Ovary (tissue), 7 donors: ENCODE measurements at regions not wholly inside any gene's neighbourhood (a gene's known extent, or its start where the extent isn't known, plus 50 kb on each side); places are given as distances from the start of the nearest gene placed in this dataset.

ENCODE experiments used
- DNase-seq, 5 donors: peaks; one replicate each; pipeline ENCODE4 v3.0.0-alpha.2; 2019 to 2020
- H3K27ac ChIP-seq, 2 donors: fragments of 200-600 bp; one replicate each; pipeline versions ENCODE4 v1.5.1 to v1.8.0; 2019 to 2022
- H3K27me3 ChIP-seq: fragments of 200-600 bp; one replicate; pipeline ENCODE4 v1.8.0; 2022
- H3K36me3 ChIP-seq: fragments of 200-600 bp; sonication (generic); one replicate; pipeline ENCODE4 v1.5.1; 2019
- H3K4me1 ChIP-seq: one replicate; pipeline ENCODE4 v1.8.1; 2013; ENCODE audit warnings: mild to moderate bottlenecking, moderate library complexity; ENCODE audit not compliant: insufficient read depth
- H3K4me3 ChIP-seq: fragments of 200-600 bp; sonication (generic); one replicate; pipeline ENCODE4 v1.5.1; 2017
- H3K9me3 ChIP-seq, 2 donors: fragments of 200-600 bp in 1 of 2; sonication (generic) in 1 of 2; one replicate each; pipeline versions ENCODE4 v1.5.1 to v1.8.1; 2013 to 2019; ENCODE audit warnings: mild to moderate bottlenecking in 1 of 2, moderate library complexity in 1 of 2
- EP300 ChIP-seq: sonication (generic); formaldehyde crosslinking; IDR thresholded peaks from one replicate; pipeline ENCODE4 v1.6.1; 2017; ENCODE audit warnings: antibody characterized with exemption
- POLR2A ChIP-seq: fragments of 450-650 bp; IDR thresholded peaks from one replicate; pipeline ENCODE4 v1.6.1; 2017; ENCODE audit warnings: antibody characterized with exemption, mild to moderate bottlenecking, moderate library complexity
- WGBS, 3 donors: extraction: QIAGEN DNeasy Blood & Tissue Kit in 1 of 3; methylation state at CpG; one replicate each; pipeline versions ENCODE4 v1.1.5 to v1.1.7; 2013 to 2017; 5-methylcytosine and 5-hydroxymethylcytosine counted together
- intact Hi-C, 4 donors: fragments of 100-400 bp; cut with DNase I; formaldehyde crosslinking; loops; one replicate each; pipeline versions ENCODE4 v1.11.0 to v1.15.1; 2022 to 2023
- TF ChIP-seq, protein P1 (sequence below), 3 donors: fragments of 450-650 bp in 2 of 3; fragments of 200-600 bp in 1 of 3; IDR thresholded peaks; one replicate each; pipeline versions ENCODE4 v1.5.1 to v1.8.0; 2016 to 2022; ENCODE audit warnings: antibody characterized with exemption in 3 of 3, mild to moderate bottlenecking in 1 of 3
- donor health status: DM: no; HTN: no; CAD: no; lungs with moderate emphysema.
- donor health status: DM: no; HTN: no; CAD: no.
- donor health status: Bipolar disorder and iron deficiency.
- donor health status: DM: no; HTN: no; CAD: no.
- donor health status: DM: yes; HTN: yes; CAD: no.

DNA sequence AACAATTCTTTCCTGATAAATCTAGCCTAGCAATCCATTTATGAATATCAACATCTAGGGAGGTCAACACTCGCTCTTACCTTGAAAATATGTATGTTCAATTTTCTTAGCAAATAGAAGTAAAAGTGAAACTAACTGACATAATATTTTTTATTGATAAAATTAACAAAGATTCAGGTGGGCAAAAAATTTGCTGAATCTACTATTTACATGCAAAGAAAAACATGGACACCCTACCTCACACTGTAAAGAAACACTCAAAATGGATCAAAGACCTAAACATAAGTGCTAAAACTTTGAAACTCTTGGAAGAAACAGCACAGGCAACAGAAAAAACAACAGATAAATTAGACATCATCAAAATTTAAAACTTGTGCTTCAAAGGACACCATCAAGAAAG is 151.6 kb upstream of the MYRIP start:
- DNase-seq = no peak
- Histone ChIP-seq H3K9me3 (no peaks in the 10 kb centered on the region), H3K4me3 (no peak overlapping the region), H3K36me3 (no peaks in the 10 kb centered on the region), H3K4me1 (no peaks in the 10 kb centered on the region), H3K27ac (no peak overlapping the region), H3K27me3 (no peaks in the 10 kb centered on the region)
- TF ChIP-seq POLR2A = no peak
- TF ChIP-seq EP300 = no peak
- TF ChIP-seq, protein P1, sequence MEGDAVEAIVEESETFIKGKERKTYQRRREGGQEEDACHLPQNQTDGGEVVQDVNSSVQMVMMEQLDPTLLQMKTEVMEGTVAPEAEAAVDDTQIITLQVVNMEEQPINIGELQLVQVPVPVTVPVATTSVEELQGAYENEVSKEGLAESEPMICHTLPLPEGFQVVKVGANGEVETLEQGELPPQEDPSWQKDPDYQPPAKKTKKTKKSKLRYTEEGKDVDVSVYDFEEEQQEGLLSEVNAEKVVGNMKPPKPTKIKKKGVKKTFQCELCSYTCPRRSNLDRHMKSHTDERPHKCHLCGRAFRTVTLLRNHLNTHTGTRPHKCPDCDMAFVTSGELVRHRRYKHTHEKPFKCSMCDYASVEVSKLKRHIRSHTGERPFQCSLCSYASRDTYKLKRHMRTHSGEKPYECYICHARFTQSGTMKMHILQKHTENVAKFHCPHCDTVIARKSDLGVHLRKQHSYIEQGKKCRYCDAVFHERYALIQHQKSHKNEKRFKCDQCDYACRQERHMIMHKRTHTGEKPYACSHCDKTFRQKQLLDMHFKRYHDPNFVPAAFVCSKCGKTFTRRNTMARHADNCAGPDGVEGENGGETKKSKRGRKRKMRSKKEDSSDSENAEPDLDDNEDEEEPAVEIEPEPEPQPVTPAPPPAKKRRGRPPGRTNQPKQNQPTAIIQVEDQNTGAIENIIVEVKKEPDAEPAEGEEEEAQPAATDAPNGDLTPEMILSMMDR (IDR thresholded peaks at IDR 0.05) = no peak
- 83 to 95% (median 94%) methylated on average over 1 of the region's 1 CpG for WGBS, 3 donors
- intact Hi-C loops = no loop called here

DNA sequence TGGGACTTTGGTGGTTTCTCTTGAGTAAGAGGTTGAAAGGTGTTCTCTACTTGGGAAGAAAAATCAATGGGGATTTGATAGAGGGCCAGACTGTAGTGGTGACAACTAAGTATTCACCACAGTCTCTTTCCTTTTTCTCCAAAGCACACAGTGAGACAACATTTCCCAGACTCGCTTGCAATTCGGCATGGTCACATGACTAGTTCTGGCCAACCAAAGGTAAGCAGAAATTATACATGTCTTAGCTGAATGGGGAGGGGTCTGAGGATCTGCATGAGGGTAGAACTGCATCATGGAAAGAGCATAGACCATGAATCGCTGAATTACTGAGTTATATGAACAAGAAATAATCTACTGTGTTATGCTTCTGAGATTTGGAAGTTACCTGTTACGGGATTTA is 144.5 kb upstream of the MYRIP start:
- Histone ChIP-seq H3K27me3 (no peaks in the 10 kb centered on the region), H3K4me3 (no peak overlapping the region), H3K36me3 (no peaks in the 10 kb centered on the region), H3K27ac (no peak overlapping the region), H3K9me3 (no peaks in the 10 kb centered on the region), H3K4me1 (no peaks in the 10 kb centered on the region)
- 92 to 95% (median 93%) methylated on average over 4 of the region's 4 CpGs for WGBS, 3 donors
- intact Hi-C loops = no loop called here
- DNase-seq = no peak
- TF ChIP-seq POLR2A (no peak), EP300 (no peak)
- TF ChIP-seq, protein P1 (IDR thresholded peaks at IDR 0.05) = no peak

DNA sequence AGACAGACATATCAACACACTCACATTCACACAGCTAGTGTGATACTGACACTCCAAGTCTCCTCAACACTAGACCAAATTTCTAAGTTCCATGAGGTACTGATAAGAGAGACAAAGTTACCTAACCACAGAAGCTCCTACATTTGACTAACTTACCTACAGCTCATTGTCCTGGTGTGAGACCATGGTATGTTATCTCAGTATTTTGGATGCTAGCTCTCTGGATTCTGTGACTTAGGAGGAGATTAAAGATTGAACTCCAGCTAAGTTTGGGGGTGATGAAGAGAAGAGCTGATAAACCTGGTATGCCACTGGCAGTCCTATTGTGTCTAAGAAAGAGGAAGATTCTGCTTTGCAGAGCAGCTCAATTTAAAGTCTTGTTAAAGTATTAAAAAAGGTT is 144.0 kb upstream of the MYRIP start:
- no peak for TF ChIP-seq POLR2A
- TF ChIP-seq, protein P1 (IDR thresholded peaks at IDR 0.05) = no peak
- no peak for TF ChIP-seq EP300

DNA sequence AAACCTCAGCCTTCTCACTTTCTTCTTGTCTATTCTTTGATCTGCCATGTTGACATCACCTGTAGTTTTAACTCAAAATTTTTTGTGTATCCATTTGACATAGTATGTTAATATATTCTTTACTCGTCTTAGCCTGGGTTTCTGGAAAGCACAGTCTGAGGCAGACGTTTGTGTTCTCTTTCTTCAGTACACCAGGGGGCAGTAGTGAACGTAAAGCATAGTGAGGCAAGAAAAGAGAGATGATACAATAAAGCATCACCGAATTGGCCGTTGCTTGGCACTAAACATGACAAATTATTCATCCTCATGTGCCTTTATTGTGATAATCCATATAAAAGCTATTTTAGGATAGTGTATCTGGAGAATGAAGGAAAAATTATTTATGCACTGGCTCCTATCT is 141.0 kb upstream of the MYRIP start:
- Histone ChIP-seq H3K27me3 (no peaks in the 10 kb centered on the region), H3K9me3 (no peaks in the 10 kb centered on the region), H3K27ac (no peak overlapping the region), H3K4me1 (no peaks in the 10 kb centered on the region), H3K36me3 (no peaks in the 10 kb centered on the region), H3K4me3 (no peak overlapping the region)
- no peak for DNase-seq
- TF ChIP-seq EP300 = no peak
- TF ChIP-seq POLR2A = no peak
- TF ChIP-seq, protein P1 (IDR thresholded peaks at IDR 0.05) = no peak
- 3 to 9% (median 5%) methylated on average over 5 of the region's 5 CpGs for WGBS, 3 donors
- intact Hi-C loops = no loop called here

More for the DNA sequence above, 144.0 kb upstream of the MYRIP start:
- no peaks in the 10 kb centered on the region for H3K36me3 ChIP-seq
- no peaks in the 10 kb centered on the region for H3K27me3 ChIP-seq
- H3K4me1 ChIP-seq = no peaks in the 10 kb centered on the region
- intact Hi-C loops = no loop called here
- H3K27ac ChIP-seq = no peak overlapping the region
- DNase-seq = no peak
- H3K9me3 ChIP-seq = no peaks in the 10 kb centered on the region
- no peak overlapping the region for H3K4me3 ChIP-seq

DNA sequence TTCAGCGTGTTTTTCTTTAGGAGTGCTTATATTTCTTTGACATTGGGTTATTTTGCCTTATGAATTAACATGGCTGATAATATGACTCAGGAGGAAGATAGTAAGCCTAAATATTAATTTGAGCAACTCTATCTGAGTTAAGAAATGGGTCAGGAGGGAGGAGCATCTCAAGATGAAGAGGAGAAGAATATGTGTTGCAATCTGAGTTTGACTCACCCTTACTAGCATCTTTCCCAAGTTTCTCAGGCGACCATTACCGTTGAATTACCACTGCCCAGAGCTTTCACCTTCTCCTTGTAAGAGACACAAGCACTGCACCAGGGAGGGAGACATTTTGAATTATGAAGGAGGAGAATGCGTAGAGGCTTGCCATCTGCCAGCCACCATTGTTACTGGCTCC is 138.3 kb upstream of the MYRIP start:
- intact Hi-C loops = no loop called here
- no peak for TF ChIP-seq POLR2A
- no peak for TF ChIP-seq EP300
- TF ChIP-seq, protein P1 (IDR thresholded peaks at IDR 0.05) = no peak
- Histone ChIP-seq H3K4me3 (no peak overlapping the region), H3K36me3 (no peaks in the 10 kb centered on the region), H3K27ac (no peak overlapping the region), H3K9me3 (no peaks in the 10 kb centered on the region), H3K4me1 (no peaks in the 10 kb centered on the region), H3K27me3 (no peaks in the 10 kb centered on the region)
- WGBS, 3 donors = 81 to 88% (median 83%) methylated on average over 4 of the region's 4 CpGs
- DNase-seq = no peak
